ENCODE measurements at regions not wholly inside any gene's neighbourhood (a gene's known extent, or its start where the extent isn't known, plus 50 kb on each side); places are given as distances from the start of the nearest gene placed in this dataset.

- TF ChIP-seq, protein P1, sequence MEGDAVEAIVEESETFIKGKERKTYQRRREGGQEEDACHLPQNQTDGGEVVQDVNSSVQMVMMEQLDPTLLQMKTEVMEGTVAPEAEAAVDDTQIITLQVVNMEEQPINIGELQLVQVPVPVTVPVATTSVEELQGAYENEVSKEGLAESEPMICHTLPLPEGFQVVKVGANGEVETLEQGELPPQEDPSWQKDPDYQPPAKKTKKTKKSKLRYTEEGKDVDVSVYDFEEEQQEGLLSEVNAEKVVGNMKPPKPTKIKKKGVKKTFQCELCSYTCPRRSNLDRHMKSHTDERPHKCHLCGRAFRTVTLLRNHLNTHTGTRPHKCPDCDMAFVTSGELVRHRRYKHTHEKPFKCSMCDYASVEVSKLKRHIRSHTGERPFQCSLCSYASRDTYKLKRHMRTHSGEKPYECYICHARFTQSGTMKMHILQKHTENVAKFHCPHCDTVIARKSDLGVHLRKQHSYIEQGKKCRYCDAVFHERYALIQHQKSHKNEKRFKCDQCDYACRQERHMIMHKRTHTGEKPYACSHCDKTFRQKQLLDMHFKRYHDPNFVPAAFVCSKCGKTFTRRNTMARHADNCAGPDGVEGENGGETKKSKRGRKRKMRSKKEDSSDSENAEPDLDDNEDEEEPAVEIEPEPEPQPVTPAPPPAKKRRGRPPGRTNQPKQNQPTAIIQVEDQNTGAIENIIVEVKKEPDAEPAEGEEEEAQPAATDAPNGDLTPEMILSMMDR (conservative IDR thresholded peaks at IDR 0.05; ENCODE audit: low read depth, low read length), result no peak
- TF ChIP-seq EZH2 (IDR thresholded peaks at IDR 0.05; ENCODE audit: borderline replicate concordance, low read depth, low read length, poor library complexity, severe bottlenecking), result no peak
Measured at GRCh38 chr14:87082917-87083316, 910.1 kb downstream of the GALC start.
